ENCODE measurements at regions not wholly inside any gene's neighbourhood (a gene's known extent, or its start where the extent isn't known, plus 50 kb on each side); places are given as distances from the start of the nearest gene placed in this dataset.
A peak's percentile ranks its signal among the peaks of the same experiment; 100 is the strongest.

GRCh38 chr5:158020555-158021418 lies 161.8 kb upstream of the CLINT1 start:
- DNase-seq (ENCODE audit: extremely low spot score, unreplicated experiment) = no peak
- Mint-ChIP-seq H3K4me3 (ENCODE audit: unreplicated experiment) (no peak overlapping the region), H3K27me3 (ENCODE audit: unreplicated experiment) (peaks cover 35% of the 10 kb centered on the region), H3K27ac (ENCODE audit: unreplicated experiment) (no peak overlapping the region), H3K4me1 (ENCODE audit: unreplicated experiment) (no peaks in the 10 kb centered on the region), H3K36me3 (ENCODE audit: unreplicated experiment) (no peaks in the 10 kb centered on the region), H3K9me3 (ENCODE audit: unreplicated experiment) (no peaks in the 10 kb centered on the region)
- TF ChIP-seq CTCF (IDR thresholded peaks at IDR 0.05) = no peak

GRCh38 chr5:158017469-158017868 lies 158.5 kb upstream of the CLINT1 start:
- Mint-ChIP-seq H3K9me3 (ENCODE audit: unreplicated experiment) (no peaks in the 10 kb centered on the region), H3K4me3 (ENCODE audit: unreplicated experiment) (no peak overlapping the region)
- no peak for DNase-seq (ENCODE audit: extremely low spot score, unreplicated experiment)

GRCh38 chr5:158014372-158014771 lies 155.4 kb upstream of the CLINT1 start:
- H3K27me3 Mint-ChIP-seq (ENCODE audit: unreplicated experiment) = peaks cover 47% of the 10 kb centered on the region
- H3K27ac Mint-ChIP-seq (ENCODE audit: unreplicated experiment) = no peak overlapping the region
- H3K9me3 Mint-ChIP-seq (ENCODE audit: unreplicated experiment) = no peaks in the 10 kb centered on the region
- H3K4me1 Mint-ChIP-seq (ENCODE audit: unreplicated experiment) = no peaks in the 10 kb centered on the region
- no peak for DNase-seq (ENCODE audit: extremely low spot score, unreplicated experiment)
- H3K36me3 Mint-ChIP-seq (ENCODE audit: unreplicated experiment) = no peaks in the 10 kb centered on the region
- no peak for TF ChIP-seq CTCF (IDR thresholded peaks at IDR 0.05)
- no peak overlapping the region for H3K4me3 Mint-ChIP-seq (ENCODE audit: unreplicated experiment)

More at GRCh38 chr5:158017469-158017868, 158.5 kb upstream of the CLINT1 start:
- Mint-ChIP-seq H3K4me1 (ENCODE audit: unreplicated experiment) (no peaks in the 10 kb centered on the region), H3K27ac (ENCODE audit: unreplicated experiment) (no peak overlapping the region), H3K27me3 (ENCODE audit: unreplicated experiment) (peaks cover 43% of the 10 kb centered on the region), H3K36me3 (ENCODE audit: unreplicated experiment) (no peaks in the 10 kb centered on the region)
- no peak for TF ChIP-seq CTCF (IDR thresholded peaks at IDR 0.05)

- Mint-ChIP-seq H3K27me3 (ENCODE audit: unreplicated experiment) (peaks cover 47% of the 10 kb centered on the region), H3K36me3 (ENCODE audit: unreplicated experiment) (no peaks in the 10 kb centered on the region), H3K9me3 (ENCODE audit: unreplicated experiment) (no peaks in the 10 kb centered on the region), H3K4me1 (ENCODE audit: unreplicated experiment) (no peaks in the 10 kb centered on the region), H3K27ac (ENCODE audit: unreplicated experiment) (no peak overlapping the region), H3K4me3 (ENCODE audit: unreplicated experiment) (no peak overlapping the region)
- no peak for DNase-seq (ENCODE audit: extremely low spot score, unreplicated experiment)
- TF ChIP-seq CTCF (IDR thresholded peaks at IDR 0.05) = peak; percentile 63
Observed at GRCh38 chr5:158013939-158014338, 155.0 kb upstream of the CLINT1 start.

- DNase-seq (ENCODE audit: extremely low spot score, unreplicated experiment) = no peak
- no peaks in the 10 kb centered on the region for H3K9me3 Mint-ChIP-seq (ENCODE audit: unreplicated experiment)
- H3K27me3 Mint-ChIP-seq (ENCODE audit: unreplicated experiment) = peaks cover 47% of the 10 kb centered on the region
- no peak overlapping the region for H3K4me3 Mint-ChIP-seq (ENCODE audit: unreplicated experiment)
- TF ChIP-seq CTCF (IDR thresholded peaks at IDR 0.05) = no peak
- H3K27ac Mint-ChIP-seq (ENCODE audit: unreplicated experiment) = no peak overlapping the region
- H3K4me1 Mint-ChIP-seq (ENCODE audit: unreplicated experiment) = no peaks in the 10 kb centered on the region
- no peaks in the 10 kb centered on the region for H3K36me3 Mint-ChIP-seq (ENCODE audit: unreplicated experiment)
Observed at GRCh38 chr5:158013303-158013702, 154.4 kb upstream of the CLINT1 start.
